ENCODE measurements at regions not wholly inside any gene's neighbourhood (a gene's known extent, or its start where the extent isn't known, plus 50 kb on each side); places are given as distances from the start of the nearest gene placed in this dataset.

GRCh38 chr6:145468534-145468933 lies 266.8 kb downstream of the EPM2A start:
- H3K36me3 Mint-ChIP-seq (ENCODE audit: insufficient read depth in 1 of 3, low read depth in 3 of 3), result no peaks in the 10 kb centered on the region
- Histone ChIP-seq H3K23me2 (ENCODE audit: insufficient read length, low read depth, low read length, poor library complexity, severe bottlenecking) (no peaks in the 10 kb centered on the region), H3K56ac (ENCODE audit: insufficient read length, low read depth, low read length) (no peak overlapping the region), H2AFZ (ENCODE audit: low read length) (no peak overlapping the region), H4K8ac (replicated peaks; ENCODE audit: insufficient read length, low read depth, low read length) (no peak overlapping the region), H3K18ac (ENCODE audit: insufficient read length, low read depth, low read length) (no peak overlapping the region), H4K91ac (ENCODE audit: insufficient read length, low read depth, low read length) (no peak overlapping the region), H3K27ac (ENCODE audit: insufficient read length, low read depth, low read length) (no peak overlapping the region), H3K23ac (ENCODE audit: insufficient read length, low read depth, low read length) (no peak overlapping the region), H3K9ac (ENCODE audit: extremely low read depth, insufficient read length, low read length) (no peak overlapping the region), H3K79me2 (ENCODE audit: insufficient read depth, low read length) (no peaks in the 10 kb centered on the region), H3K79me1 (ENCODE audit: insufficient read depth, low read depth, low read length, poor library complexity, severe bottlenecking) (no peaks in the 10 kb centered on the region), H3K14ac (ENCODE audit: insufficient read depth, low read length) (no peak overlapping the region), H3K27me3 (ENCODE audit: insufficient read depth, low read length) (no peaks in the 10 kb centered on the region), H2AK5ac (ENCODE audit: insufficient read length, low read length) (no peak overlapping the region), H2BK20ac (ENCODE audit: low read depth, low read length, poor library complexity, severe bottlenecking) (no peak overlapping the region), H2BK12ac (ENCODE audit: insufficient read length, low read depth, low read length) (no peak overlapping the region), H2BK15ac (ENCODE audit: low read depth, low read length) (no peak overlapping the region), H4K20me1 (ENCODE audit: control insufficient read depth, insufficient read depth, insufficient read length) (no peaks in the 10 kb centered on the region), H3K4ac (ENCODE audit: low read depth, low read length) (no peak overlapping the region), H3T11ph (ENCODE audit: low read length) (no peak overlapping the region), H3K4me2 (ENCODE audit: insufficient read depth, insufficient read length, low read length) (no peak overlapping the region), H3K4me1 (ENCODE audit: insufficient read depth, low read length) (no peaks in the 10 kb centered on the region), H2BK120ac (ENCODE audit: low read depth, low read length, poor library complexity, severe bottlenecking) (no peak overlapping the region), H2BK5ac (ENCODE audit: insufficient read length, low read length) (no peak overlapping the region), H4K5ac (ENCODE audit: insufficient read length, low read depth, low read length) (no peak overlapping the region), H3K9me3 (ENCODE audit: control insufficient read depth, low read depth, low read length) (no peaks in the 10 kb centered on the region)
- H3K27me3 Mint-ChIP-seq (ENCODE audit: low read depth), result no peaks in the 10 kb centered on the region; the same call in 1 of the 2 replicates
- no peak overlapping the region for H3K4me3 Mint-ChIP-seq
- peaks cover 0 to 4% of the 10 kb centered on the region in 2 experiments; a peak in 1 of 5 replicates for H3K9me3 Mint-ChIP-seq
- no peak overlapping the region for H3K27ac Mint-ChIP-seq
- no peak for DNase-seq
- H3K4me1 Mint-ChIP-seq, result no peaks in the 10 kb centered on the region
- no peak for TF ChIP-seq CTCF (conservative IDR thresholded peaks at IDR 0.05)

Data from H9 (cell line).